ENCODE measurements at regions not wholly inside any gene's neighbourhood (a gene's known extent, or its start where the extent isn't known, plus 50 kb on each side); places are given as distances from the start of the nearest gene placed in this dataset.

GRCh38 chr7:18145160-18145559 lies 117.5 kb upstream of the PRPS1L1 start:
- no peak for TF ChIP-seq CTCF (IDR thresholded peaks at IDR 0.05)
- TF ChIP-seq POLR2A (IDR thresholded peaks at IDR 0.05): no peak
